ENCODE measurements at regions not wholly inside any gene's neighbourhood (a gene's known extent, or its start where the extent isn't known, plus 50 kb on each side); places are given as distances from the start of the nearest gene placed in this dataset.
"Not testable (repeated sequence)": the region's sequence is repeated elsewhere in the genome, so short reads cannot be mapped to it uniquely, and the experiment has no call there.

DNA sequence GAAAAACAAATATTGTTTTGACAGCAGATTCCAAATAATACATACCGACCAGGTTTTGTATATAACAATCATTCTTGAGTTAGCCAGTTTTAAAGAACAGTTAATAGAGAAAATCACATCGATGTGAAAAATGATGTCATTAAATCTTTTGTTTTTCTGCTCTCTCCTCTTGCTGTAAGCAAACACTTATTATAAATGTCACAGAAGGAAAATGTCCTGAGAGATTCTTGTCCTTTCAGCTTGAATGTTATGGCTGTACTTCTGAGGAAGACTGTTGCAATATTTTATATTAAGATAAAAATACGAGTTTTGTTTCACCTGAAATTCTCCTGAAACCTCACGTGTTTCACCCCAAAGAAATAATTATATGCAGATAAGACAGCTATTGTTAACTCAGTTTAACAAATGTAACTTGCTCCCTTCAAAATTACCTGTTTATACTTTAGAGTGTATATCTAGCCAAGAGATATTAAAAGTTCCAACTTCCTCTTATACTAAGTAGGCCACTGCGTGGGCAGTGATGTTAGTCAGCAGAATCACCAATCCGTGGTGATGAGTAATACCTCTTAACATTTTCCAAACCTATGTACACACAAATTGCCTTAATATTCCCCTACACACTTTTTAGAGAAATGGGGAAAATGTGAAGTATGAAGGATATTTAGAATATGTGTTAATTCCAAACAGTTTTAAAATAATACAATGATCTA is 1111.4 kb upstream of the CITED2 start:
- peak; percentile 63 for FAIRE-seq

DNA sequence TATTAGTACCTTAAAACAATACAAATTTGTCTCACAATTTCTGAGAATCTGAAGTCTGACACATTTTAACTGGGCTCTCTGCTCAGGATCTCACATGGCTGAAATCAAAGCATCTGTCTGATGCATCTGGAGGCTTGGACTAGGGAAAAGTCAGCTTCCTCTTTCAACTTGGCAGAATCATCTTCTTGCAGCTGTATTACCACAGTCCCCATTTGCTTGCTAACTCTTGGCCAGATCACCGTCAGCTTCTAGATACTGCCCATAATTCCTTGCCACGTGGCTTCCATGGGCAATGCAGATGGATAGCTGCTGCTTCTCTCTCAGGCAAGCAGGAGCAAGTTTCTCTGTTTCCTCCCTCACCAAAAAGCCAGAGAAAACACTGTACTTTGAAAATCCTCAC is 1106.4 kb upstream of the CITED2 start:
- no peak for FAIRE-seq

DNA sequence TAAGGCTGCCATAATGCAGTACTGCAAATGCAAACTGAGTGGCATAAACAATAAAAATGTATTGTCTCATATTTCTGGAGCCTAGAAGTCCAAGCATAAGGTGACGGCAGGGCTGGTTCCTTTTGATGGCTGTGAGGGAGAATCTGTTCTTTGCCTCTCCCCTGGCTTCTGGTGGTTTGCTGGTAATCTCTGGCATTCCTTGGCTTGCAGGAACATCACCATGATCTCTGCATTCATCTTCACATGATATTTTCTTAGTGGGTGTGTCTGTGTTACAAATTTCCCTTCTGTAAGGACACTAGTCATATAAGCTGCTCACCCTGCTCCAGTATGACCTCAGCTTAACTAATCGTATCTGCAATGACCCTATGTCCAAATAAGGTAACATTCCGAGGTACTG is 1104.2 kb upstream of the CITED2 start:
- FAIRE-seq, result no peak

DNA sequence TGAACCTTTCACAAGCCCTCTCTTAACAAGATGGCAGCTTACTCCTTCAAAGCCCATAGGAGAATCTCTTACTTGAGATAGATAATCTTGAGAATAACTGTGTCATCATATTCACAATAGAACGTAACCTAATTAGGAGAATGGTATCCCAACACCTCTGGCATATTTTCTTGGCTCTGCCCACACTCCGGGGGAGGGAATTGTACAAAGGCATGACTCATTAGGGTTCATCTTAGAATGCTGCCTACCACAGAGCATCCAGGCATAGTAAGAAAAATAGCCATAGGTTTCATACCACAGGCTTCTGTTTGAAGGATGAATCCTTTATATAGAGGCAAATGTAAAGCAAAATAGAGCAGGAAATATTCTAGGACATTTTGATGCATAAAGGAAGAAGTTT is 1100.6 kb upstream of the CITED2 start:
- no peak for FAIRE-seq

DNA sequence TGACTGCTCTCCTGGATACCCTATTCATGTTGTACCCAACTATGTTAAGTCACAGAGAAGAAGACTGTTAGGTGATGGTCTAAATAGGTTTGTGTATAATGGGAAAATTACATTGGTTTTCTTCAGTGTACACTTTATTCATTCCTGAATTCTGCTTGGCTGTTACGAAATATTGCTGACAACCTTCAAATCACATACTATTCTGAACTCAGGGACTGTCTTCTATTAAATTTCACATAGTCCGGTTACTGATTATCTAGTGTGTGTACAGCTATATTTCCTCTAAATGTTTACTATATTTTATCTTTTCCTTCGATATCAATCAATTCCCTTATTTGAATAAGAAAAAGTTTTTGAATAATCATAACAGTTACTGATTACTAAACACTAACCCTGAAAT is 1090.3 kb upstream of the CITED2 start:
- FAIRE-seq, result no peak

DNA sequence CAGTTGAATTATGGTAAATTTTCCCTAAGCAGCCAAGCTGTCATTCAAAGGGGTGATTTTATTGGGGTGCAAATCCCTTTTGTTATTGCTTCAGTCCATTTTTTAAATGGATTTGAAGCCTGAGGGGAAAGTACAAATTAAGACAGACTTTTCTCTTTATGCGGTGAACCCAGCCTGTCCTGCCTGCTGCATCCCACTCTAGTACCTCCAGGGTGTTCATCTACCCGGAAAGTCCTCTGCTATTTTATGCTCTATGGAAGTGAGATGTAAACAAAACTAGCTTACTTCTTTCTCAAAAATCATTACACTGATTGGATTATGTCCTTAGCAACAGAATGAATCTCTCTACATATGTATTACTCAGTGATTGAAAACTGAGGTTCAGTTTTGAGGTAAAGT is 1088.9 kb upstream of the CITED2 start:
- FAIRE-seq, result no peak

DNA sequence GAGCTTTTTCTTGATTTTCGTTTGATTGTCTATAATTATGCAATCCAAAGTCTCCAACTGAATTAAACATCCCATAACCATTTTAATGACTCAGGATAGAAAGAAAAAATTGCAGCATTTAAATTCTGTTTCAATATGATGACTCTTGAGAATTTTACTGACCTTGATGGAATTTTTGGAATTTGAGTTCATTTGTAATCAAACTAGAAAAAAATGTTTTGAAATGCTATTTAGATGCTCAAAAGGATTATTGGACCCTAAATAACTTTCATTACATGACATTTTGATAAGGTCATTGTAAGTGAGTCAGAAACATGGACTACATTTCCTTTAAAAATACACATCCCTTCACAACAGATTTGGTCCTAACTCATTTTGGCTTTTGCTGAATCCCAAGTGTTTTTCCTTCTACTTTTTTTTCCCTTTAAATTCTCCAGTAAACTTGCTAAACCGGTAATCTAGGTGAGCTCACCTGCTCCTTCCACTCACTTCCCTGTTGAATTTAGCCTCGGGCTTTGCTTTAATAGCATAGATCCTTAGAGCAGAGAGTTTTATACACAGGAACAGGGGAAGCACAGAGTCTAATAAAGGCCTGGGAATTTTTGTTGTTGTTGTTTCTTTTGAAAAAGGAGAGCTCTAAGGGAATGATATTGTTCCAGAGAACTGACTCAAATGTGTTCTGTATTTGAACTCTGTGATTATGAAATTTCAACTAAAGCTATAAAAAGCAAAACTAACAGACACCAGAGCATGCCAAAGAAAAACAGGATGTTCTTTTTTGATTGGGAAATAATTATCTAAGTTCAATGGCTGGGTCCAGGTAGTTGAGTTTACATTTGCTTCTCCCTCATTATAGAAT is 1088.2 kb upstream of the CITED2 start:
- peak; percentile 87 for FAIRE-seq

DNA sequence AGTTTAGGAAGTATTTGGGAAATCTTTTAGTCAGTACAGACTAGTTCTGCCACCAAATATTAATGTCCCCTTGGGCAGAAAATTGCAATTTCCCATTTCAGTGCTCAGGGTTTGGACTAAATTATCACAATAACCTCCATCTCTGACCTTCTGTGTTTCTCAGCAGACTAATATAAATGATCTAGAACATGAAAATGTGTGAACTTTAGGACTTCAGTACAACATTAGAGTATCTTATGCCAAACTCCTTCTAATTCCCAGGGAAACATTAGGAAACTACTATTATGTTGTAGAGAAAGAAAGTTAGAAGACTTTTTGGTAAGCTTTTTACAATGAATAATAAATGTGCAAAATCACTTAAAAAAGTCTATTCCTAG is 1087.6 kb upstream of the CITED2 start:
- no peak for FAIRE-seq

DNA sequence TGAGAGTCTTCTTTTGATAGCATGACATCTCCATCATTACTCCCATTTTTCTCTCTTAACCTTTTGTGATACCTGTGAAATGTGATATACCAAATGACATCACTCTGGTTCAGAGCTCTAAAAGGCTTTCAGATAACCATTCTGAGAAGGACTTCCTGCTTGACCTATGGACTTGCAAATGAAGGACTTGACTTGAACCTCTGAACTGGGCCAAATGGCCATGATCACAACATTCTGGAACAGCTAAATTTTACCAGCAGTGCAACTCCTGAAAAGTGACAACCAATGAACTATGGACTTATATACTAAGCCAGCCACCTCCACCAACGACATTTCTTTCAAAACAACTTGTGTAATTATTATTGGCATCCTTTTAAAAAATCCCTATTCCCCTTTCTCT is 1085.8 kb upstream of the CITED2 start:
- FAIRE-seq, result no peak

DNA sequence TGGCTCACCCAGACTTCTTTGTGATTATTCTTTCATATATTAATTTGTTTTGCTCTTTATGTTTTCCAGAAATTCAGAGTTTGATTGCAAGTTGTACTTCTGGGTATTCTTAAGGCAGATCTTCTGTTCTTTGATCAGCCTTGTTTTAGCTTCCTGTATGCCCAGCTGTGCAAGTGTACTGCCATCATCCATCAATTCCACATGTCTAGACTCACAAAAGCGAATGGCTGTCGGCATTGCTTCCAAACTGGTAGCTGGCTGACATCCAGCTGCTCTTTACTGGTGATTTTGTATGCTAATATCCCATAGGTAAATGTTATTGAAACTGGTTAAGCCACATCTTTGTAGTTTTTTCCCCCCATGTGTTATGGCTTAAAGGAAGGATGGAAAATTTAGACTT is 1084.8 kb upstream of the CITED2 start:
- FAIRE-seq, result no peak

DNA sequence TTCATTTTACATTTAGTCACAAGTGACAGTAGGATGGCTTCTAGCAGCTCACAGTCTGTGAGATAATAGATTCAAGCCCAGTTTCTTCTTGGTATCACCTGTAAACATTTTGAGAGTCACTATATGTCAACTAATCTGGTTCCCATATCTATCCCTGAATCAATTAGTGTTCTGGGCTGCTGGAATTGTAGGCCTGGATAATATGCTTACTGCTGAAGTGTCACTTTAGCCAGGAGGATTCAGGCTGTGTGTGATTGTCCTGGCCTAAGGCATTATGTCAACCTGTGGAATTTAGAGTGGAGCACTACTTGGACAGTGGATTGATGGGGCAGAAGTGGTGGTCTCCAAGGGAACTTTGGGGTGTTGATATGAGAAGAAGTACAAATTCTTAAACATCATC is 1071.8 kb upstream of the CITED2 start:
- FAIRE-seq, result no peak

DNA sequence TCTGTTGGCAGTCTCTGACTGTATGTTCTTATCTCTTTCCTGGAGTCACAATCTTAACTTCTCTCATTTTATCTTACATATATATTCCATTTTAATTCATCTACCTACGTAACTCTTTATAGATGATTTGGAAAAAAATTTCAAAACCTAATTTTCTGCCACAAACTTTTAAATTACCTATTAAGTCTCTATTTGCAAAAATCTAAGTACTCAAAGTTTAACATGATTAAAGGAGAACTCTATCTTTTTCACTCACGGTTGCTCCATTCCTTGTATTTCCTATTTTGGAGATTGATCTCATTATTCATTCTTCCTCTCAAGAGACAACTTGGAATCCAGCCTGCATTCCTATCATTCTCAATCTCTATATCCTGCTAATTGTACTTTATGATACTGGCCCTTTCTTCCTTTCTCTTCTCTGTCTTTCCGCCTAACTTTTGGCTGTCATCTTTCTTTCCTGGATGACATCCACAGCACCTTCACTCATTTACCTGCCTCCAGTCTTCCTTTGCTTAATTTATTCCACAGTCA is 1071.1 kb upstream of the CITED2 start:
- no peak for FAIRE-seq

DNA sequence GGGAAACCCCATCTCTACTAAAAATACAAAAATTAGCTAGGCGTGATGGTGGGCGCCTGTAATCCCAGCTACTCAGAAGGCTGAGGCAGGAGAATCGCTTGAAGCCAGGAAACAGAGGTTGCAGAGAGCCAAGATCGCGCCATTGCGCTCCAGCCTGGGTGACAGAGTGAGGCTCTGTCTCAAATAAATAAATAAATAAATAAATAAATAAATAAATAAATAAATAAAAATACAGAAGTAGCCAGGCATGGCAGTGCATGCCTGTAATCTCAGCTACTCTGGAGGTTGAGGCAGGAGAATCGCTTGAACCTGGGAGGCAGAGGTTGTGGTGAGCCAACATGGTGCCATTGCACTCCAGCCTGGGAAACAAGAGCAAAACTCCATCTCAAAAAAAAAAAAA is 1068.7 kb upstream of the CITED2 start:
- FAIRE-seq, result not testable (repeated sequence)

DNA sequence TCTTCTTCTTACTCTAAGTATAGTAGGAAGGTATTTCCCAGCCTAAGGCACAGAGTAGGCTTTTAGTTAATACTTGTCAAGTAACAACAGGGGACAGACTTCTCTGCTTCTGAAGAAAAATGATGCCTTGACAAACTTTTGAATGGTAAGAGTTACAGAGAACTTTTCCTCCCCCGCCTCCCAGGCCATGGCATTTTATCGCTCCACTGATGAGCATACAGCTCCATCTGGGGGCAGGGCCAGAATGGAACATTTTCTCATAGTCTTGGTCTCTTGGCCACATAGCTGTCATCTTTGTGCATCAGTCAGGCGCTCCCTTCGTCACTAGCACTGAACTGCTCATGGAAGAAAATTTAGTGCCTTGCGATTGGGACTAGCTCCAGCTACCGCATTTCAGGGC is 1066.8 kb upstream of the CITED2 start:
- no peak for FAIRE-seq

DNA sequence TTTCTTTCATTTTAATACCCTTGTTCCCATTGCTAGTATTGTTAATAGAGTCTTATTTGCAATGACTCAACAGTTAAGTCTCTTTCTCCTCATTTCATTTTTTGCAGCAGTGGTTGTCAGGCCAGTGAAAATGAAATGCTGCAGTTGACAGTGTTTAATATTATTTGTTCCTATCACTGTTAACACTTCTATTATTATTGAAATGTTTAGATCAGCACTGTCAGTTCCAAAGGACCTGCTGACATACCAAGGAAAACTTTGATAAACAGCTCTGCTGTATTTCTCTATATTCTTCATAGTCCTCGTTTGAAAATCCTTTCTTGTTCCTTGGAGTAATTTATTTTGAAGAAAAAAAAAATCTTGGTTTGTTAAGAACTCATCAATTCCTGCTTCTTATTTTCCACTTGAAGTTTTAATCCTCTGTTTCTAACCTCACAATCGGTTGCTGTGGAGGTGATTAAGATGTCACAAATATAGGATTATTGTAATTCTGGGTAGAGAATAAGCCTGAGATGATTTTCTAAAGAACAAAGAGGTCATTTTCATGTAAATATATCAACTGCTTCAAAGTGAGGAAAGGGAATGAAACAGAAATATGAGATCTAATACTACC is 1065.9 kb upstream of the CITED2 start:
- no peak for FAIRE-seq

DNA sequence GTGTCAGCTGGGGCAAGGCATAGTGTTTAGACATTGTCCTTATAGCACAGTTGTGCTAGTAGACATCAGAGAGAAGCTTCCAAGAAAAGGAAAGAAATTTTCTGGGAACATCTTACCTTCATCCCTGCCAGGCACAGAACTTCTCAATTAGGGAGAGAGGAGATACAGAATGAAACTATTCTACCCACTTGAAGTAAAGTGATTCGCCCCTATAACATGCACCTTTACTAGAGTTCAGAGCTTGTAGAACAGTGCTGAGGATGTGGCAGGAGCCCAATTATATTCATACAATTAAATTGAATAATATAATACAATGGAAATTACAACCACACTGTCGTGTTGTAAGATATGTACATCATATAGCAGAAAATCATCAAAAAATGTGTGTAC is 1063.9 kb upstream of the CITED2 start:
- no peak for FAIRE-seq

DNA sequence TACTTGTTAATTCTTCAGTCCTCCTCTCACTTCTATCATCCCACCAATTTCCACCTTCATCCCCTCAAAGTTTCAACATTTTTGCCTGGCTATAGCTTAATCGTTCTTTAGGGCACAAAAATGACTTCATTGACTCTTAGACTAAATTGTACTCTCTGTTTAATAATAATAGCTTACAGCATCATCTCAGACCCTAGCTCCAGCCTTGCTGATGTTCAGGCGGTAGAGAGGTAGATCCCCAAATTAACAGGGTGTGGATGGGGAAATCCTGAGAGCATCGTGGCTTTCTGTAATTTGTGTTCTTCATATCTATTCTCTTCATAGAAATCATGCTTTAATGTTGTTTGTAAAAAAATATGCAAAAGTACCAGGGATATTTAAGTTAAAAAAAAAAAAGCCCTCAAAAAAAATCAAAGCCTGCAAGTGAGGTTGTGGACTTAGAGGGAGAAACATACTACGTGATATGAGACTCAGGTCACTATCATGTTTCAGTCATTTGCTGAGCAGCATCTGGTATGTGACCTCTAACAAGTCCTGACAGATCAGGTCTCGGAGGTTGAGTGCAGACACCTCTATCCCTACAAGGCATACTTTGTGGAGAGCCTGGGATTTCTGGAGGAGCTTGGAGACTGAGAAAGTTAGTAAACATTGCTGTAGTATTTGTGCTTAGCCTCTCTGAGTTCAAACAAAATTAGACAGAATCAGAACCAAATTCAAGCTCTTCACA is 1063.3 kb upstream of the CITED2 start:
- FAIRE-seq, result no peak

DNA sequence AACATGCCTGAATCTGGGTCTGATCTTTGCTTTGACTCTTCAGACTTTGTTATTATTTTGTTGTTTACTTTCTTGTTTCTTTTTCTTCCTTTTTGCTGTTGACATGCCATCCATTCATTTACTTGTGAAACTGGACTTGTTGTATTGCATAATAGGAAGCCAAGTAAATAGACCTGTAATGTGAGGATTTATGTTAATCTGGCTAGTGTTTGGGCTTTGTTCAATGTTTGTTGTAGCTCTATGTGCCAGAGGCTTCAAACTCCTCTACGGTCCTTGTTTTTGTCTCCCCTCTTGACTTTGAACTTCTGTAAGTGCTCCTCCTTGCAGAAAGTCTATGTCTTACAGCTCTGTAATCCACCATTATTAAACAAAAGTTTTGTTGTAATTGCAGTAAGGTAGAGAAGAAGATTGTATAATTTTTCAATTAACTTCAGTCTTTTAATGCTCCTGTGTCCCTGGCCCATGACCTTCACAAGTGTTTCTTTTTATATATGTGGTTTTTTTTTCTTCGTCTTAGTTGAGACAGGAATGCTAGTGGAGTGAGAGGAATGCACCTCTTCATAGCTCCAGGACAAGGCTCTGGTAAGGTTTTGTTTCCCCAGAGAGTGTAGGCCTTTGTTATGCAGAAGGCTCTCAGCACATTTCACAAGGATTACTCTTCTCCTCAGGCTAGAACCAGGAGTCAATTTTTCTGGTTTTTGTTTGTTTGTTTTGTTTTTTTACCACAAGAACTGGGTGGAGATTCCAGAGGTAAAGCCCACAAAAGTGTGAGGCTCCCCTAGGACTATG is 1061.8 kb upstream of the CITED2 start:
- FAIRE-seq, result peak; percentile 96

DNA sequence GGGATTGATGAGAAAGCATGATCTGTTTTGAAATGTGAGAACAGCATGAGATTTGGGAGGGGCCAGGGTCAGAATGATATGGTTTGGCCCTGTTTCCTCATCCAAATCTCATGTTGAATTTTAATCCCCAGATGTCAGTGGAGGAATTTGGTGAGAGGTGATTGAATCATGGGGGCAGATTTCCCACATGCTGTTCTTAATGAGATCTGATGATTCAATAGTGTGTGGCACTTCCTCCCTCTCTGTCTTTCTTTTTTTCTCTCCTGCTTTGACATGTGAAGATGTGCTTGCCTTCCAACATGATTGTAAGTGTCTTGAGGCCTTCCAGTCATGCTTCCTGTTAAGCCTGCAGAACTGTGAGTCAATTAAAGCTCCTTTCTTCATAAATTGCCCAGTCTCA is 1060.3 kb upstream of the CITED2 start:
- no peak for FAIRE-seq

DNA sequence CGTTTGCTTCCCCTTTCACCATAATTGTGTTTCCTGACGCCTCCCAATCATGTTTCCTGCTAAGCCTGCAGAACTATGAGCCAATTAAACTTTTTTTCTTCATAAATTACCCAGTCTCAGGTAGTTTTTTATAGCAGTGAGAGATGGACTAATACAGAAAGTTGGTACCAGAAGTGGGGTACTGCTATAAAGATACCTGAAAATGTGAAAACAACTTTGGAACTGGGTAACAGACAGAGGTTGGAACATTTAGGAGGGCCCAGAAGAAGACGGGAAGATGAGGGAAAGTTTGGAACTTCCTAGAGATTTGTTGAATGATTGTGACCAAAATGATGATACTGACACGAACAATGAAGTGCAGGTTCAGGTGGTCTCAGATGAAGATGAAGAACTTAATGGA is 1058.6 kb upstream of the CITED2 start:
- no peak for FAIRE-seq

DNA sequence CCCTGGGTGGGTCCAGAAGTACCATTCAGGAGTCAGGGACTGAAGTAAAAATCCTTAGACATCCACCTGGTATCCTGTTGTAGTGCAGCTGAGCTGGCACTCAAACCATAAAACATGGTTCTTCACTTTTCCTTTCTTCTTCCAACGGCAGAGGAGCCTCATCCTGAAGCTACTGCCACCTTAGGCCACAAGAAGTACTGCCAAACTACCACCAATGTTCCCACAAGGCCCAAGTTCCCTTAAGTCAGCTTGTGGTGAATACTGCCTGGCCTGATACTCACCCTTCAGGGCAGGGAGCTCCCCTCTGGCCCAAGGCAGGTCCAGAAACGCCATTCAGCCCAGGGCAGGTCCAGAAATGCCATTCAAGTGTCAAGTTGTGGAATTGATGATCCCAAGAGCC is 1053.4 kb upstream of the CITED2 start:
- FAIRE-seq, result no peak

DNA sequence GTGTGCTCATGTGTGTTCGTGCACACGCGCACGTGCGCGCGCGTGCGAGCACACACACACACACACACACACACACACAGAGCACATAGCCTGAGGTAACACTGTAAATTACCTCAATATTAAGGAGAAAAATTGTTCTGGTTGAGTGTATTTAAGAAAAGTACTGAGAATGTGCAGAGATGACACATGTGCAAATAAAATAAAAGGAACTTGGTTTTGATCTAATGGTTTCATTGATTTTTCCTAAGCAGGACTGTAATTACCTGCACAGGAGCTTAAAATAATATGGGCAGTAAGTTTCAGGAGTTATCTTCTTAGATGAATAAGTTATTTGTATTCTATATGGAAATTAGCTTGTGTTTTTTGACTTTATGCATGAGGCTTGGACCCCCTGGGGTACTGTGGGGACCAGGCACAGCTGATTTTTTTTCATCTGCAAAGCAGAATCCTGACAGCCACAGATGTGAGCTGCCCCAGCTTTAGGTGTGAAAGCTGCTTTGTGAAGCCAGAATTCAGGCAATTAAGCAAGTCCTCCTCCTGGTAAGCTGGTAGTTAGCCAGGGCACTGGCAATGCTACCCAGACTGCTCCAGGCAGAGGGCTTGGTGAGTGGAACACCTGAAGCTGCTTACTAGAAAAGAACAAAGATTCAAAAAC is 1040.6 kb upstream of the CITED2 start:
- FAIRE-seq, result no peak
